ENCODE measurements at regions not wholly inside any gene's neighbourhood (a gene's known extent, or its start where the extent isn't known, plus 50 kb on each side); places are given as distances from the start of the nearest gene placed in this dataset.

GRCh38 chr11:128297091-128297651 is 290.2 kb downstream of the ETS1 start:
- Histone ChIP-seq H3K9me2 (ENCODE audit: insufficient read depth, low read length) (no peaks in the 10 kb centered on the region), H3K9me3 (ENCODE audit: low read length) (no peaks in the 10 kb centered on the region), H3K36me3 (ENCODE audit: insufficient read depth, low read length) (no peaks in the 10 kb centered on the region), H3K4me1 (ENCODE audit: insufficient read depth, low read length, poor library complexity, severe bottlenecking) (peaks cover 15% of the 10 kb centered on the region), H3K4me2 (ENCODE audit: low read length) (no peak overlapping the region), H3K4me3 (ENCODE audit: low read depth, low read length, poor library complexity, severe bottlenecking) (no peak overlapping the region), H3K27ac (ENCODE audit: low read depth, low read length, poor library complexity, severe bottlenecking) (no peak overlapping the region), H4K20me1 (ENCODE audit: insufficient read depth, low read length) (no peaks in the 10 kb centered on the region), H2AFZ (ENCODE audit: low read length) (peak overlapping the region; percentile 6; the same call in 1 of the 2 replicates), H3K79me2 (ENCODE audit: insufficient read depth, low read depth, low read length) (no peaks in the 10 kb centered on the region)
- CTCF ChIA-PET (ENCODE audit: unreplicated experiment): no interaction called here
- TF ChIP-seq CTCF (conservative IDR thresholded peaks at IDR 0.05; ENCODE audit: low read length) (no peak), EZH2phosphoT487 (IDR thresholded peaks at IDR 0.05; ENCODE audit: borderline replicate concordance, low read depth, low read length) (no peak)
- no peak for DNase-seq (ENCODE audit: low spot score)
- POLR2A ChIA-PET: interaction anchor here (0.6 to 1.5 kb wide), 2 partner anchors 327 to 539 kb away, joined by 4 read pairs; no protein-coding TSS in a partner anchor
- intact Hi-C loops (cut with micrococcal nuclease; ENCODE audit: unreplicated experiment): no loop called here
- no TSS peak for BruUV-seq (replicated peaks)

- Histone ChIP-seq H3K27ac (ENCODE audit: low read depth, low read length, poor library complexity, severe bottlenecking) (no peak overlapping the region), H3K36me3 (ENCODE audit: insufficient read depth, low read length) (no peaks in the 10 kb centered on the region), H3K4me1 (ENCODE audit: insufficient read depth, low read length, poor library complexity, severe bottlenecking) (peaks cover 40% of the 10 kb centered on the region), H3K4me3 (ENCODE audit: low read depth, low read length, poor library complexity, severe bottlenecking) (no peak overlapping the region), H4K20me1 (ENCODE audit: insufficient read depth, low read length) (no peaks in the 10 kb centered on the region), H3K79me2 (ENCODE audit: insufficient read depth, low read depth, low read length) (no peaks in the 10 kb centered on the region), H2AFZ (ENCODE audit: low read length) (no peak overlapping the region), H3K9me3 (ENCODE audit: low read length) (no peaks in the 10 kb centered on the region), H3K9me2 (ENCODE audit: insufficient read depth, low read length) (no peaks in the 10 kb centered on the region), H3K4me2 (ENCODE audit: low read length) (no peak overlapping the region)
- intact Hi-C loops (cut with micrococcal nuclease; ENCODE audit: unreplicated experiment): loop anchor here (5.0 kb wide), 2 partner anchors 158 to 463 kb away; no protein-coding TSS in a partner anchor
- no peak for DNase-seq (ENCODE audit: low spot score)
- CTCF ChIA-PET (ENCODE audit: unreplicated experiment): no interaction called here
- no TSS peak for BruUV-seq (replicated peaks)
- POLR2A ChIA-PET: interaction anchor here (0.7 to 1.5 kb wide), 4 partner anchors 8 to 1890 kb away, joined by 3 to 4 read pairs (median 4); no protein-coding TSS in a partner anchor
- TF ChIP-seq EZH2phosphoT487 (IDR thresholded peaks at IDR 0.05; ENCODE audit: borderline replicate concordance, low read depth, low read length) (no peak), CTCF (conservative IDR thresholded peaks at IDR 0.05; ENCODE audit: low read length) (no peak)
Observed at GRCh38 chr11:128294671-128295050, 292.7 kb downstream of the ETS1 start.

- no peak overlapping the region for H3K4me2 ChIP-seq (ENCODE audit: low read length)
Observed at GRCh38 chr11:128294001-128294670, 293.2 kb downstream of the ETS1 start.

More at GRCh38 chr11:128294001-128294670, 293.2 kb downstream of the ETS1 start:
- Histone ChIP-seq H3K9me3 (ENCODE audit: low read length) (no peaks in the 10 kb centered on the region), H3K4me1 (ENCODE audit: insufficient read depth, low read length, poor library complexity, severe bottlenecking) (peaks cover 45% of the 10 kb centered on the region), H4K20me1 (ENCODE audit: insufficient read depth, low read length) (no peaks in the 10 kb centered on the region), H3K79me2 (ENCODE audit: insufficient read depth, low read depth, low read length) (no peaks in the 10 kb centered on the region), H3K27ac (ENCODE audit: low read depth, low read length, poor library complexity, severe bottlenecking) (no peak overlapping the region), H3K4me3 (ENCODE audit: low read depth, low read length, poor library complexity, severe bottlenecking) (no peak overlapping the region), H2AFZ (ENCODE audit: low read length) (no peak overlapping the region), H3K36me3 (ENCODE audit: insufficient read depth, low read length) (no peaks in the 10 kb centered on the region), H3K9me2 (ENCODE audit: insufficient read depth, low read length) (no peaks in the 10 kb centered on the region)
- ChIA-PET CTCF (ENCODE audit: unreplicated experiment) (no interaction called here), POLR2A (interaction anchor here (1.1 to 1.5 kb wide), 2 partner anchors 9 to 317 kb away, joined by 3 to 4 read pairs; no protein-coding TSS in a partner anchor)
- no peak for DNase-seq (ENCODE audit: low spot score)
- no TSS peak for BruUV-seq (replicated peaks)
- no peak for TF ChIP-seq EZH2phosphoT487 (IDR thresholded peaks at IDR 0.05; ENCODE audit: borderline replicate concordance, low read depth, low read length)
- no peak for TF ChIP-seq CTCF (conservative IDR thresholded peaks at IDR 0.05; ENCODE audit: low read length)
- intact Hi-C loops (cut with micrococcal nuclease; ENCODE audit: unreplicated experiment): loop anchor here (5.0 kb wide), 2 partner anchors 158 to 463 kb away; no protein-coding TSS in a partner anchor
